Memory B cell (primary cell): ENCODE measurements at regions not wholly inside any gene's neighbourhood (a gene's known extent, or its start where the extent isn't known, plus 50 kb on each side); places are given as distances from the start of the nearest gene placed in this dataset.
A peak's percentile ranks its signal among the peaks of the same experiment; 100 is the strongest.

Experiments used
- ATAC-seq: fragments of 150-1000 bp; cut with Tn5 transposase; 2 replicates; pipeline ENCODE4 v1.10.0; 2021; ENCODE audit warnings: low read depth, mild to moderate bottlenecking, moderate library complexity
- DNase-seq, 2 donors: peaks; one replicate each; pipeline ENCODE4 v3.0.0; 2022; ENCODE audit warnings: low spot score in 2 of 2
- H3K27ac Mint-ChIP-seq: one replicate; pipeline ENCODE4 v1.8.0; 2022; ENCODE audit warnings: mild to moderate bottlenecking, moderate library complexity, mixed read lengths
- H3K27me3 Mint-ChIP-seq: one replicate; pipeline ENCODE4 v1.8.0; 2022; ENCODE audit warnings: mixed read lengths
- H3K36me3 Mint-ChIP-seq: one replicate; pipeline ENCODE4 v1.8.0; 2022; ENCODE audit warnings: mild to moderate bottlenecking, mixed read lengths
- H3K4me1 Mint-ChIP-seq: one replicate; pipeline ENCODE4 v1.8.0; 2022; ENCODE audit warnings: mixed read lengths
- H3K4me3 Mint-ChIP-seq: one replicate; pipeline ENCODE4 v1.8.0; 2022; ENCODE audit warnings: mild to moderate bottlenecking, moderate library complexity, mixed read lengths
- H3K9me3 Mint-ChIP-seq: one replicate; pipeline ENCODE4 v1.8.0; 2022; ENCODE audit warnings: mixed read lengths

GRCh38 chr3:104816716-104817115 lies 550.0 kb upstream of the ALCAM start:
- DNase-seq (no peak), ATAC-seq (no peak)
- H3K4me1 Mint-ChIP-seq: peaks cover 3% of the 10 kb centered on the region
- peaks cover 9% of the 10 kb centered on the region for H3K36me3 Mint-ChIP-seq
- no peak overlapping the region for H3K4me3 Mint-ChIP-seq
- H3K9me3 Mint-ChIP-seq: peaks cover 9% of the 10 kb centered on the region
- H3K27me3 Mint-ChIP-seq: peaks cover 1% of the 10 kb centered on the region
- H3K27ac Mint-ChIP-seq: no peak overlapping the region

GRCh38 chr3:104819333-104819732 lies 547.4 kb upstream of the ALCAM start:
- no peak overlapping the region for H3K4me3 Mint-ChIP-seq
- DNase-seq: no peak
- peaks cover 3% of the 10 kb centered on the region for H3K4me1 Mint-ChIP-seq
- ATAC-seq: no peak
- no peaks in the 10 kb centered on the region for H3K27me3 Mint-ChIP-seq
- no peak overlapping the region for H3K27ac Mint-ChIP-seq
- peaks cover 9% of the 10 kb centered on the region for H3K36me3 Mint-ChIP-seq
- H3K9me3 Mint-ChIP-seq: peaks cover 12% of the 10 kb centered on the region

- Mint-ChIP-seq H3K4me3 (no peak overlapping the region), H3K27ac (no peak overlapping the region), H3K36me3 (peaks cover 9% of the 10 kb centered on the region), H3K4me1 (peaks cover 3% of the 10 kb centered on the region), H3K9me3 (peaks cover 12% of the 10 kb centered on the region), H3K27me3 (no peaks in the 10 kb centered on the region)
- DNase-seq (no peak), ATAC-seq (no peak)
Measured at GRCh38 chr3:104820959-104821358, 545.8 kb upstream of the ALCAM start.

- H3K27me3 Mint-ChIP-seq: no peaks in the 10 kb centered on the region
- DNase-seq (no peak), ATAC-seq (no peak)
- no peak overlapping the region for H3K27ac Mint-ChIP-seq
- H3K36me3 Mint-ChIP-seq: peaks cover 9% of the 10 kb centered on the region
- H3K4me3 Mint-ChIP-seq: no peak overlapping the region
- peaks cover 12% of the 10 kb centered on the region for H3K9me3 Mint-ChIP-seq
- no peaks in the 10 kb centered on the region for H3K4me1 Mint-ChIP-seq
Measured at GRCh38 chr3:104825116-104825515, 541.6 kb upstream of the ALCAM start.

GRCh38 chr3:104831071-104831470 lies 535.6 kb upstream of the ALCAM start:
- H3K4me3 Mint-ChIP-seq: no peak overlapping the region
- ATAC-seq (no peak), DNase-seq (no peak)
- H3K9me3 Mint-ChIP-seq: no peaks in the 10 kb centered on the region
- no peaks in the 10 kb centered on the region for H3K36me3 Mint-ChIP-seq
- H3K27ac Mint-ChIP-seq: no peak overlapping the region
- peaks cover 5% of the 10 kb centered on the region for H3K4me1 Mint-ChIP-seq
- no peaks in the 10 kb centered on the region for H3K27me3 Mint-ChIP-seq

- no peaks in the 10 kb centered on the region for H3K9me3 Mint-ChIP-seq
Measured at GRCh38 chr3:104832530-104832929, 534.2 kb upstream of the ALCAM start.

GRCh38 chr3:104835376-104835775 lies 531.3 kb upstream of the ALCAM start:
- DNase-seq (no peak), ATAC-seq (no peak)
- H3K4me1 Mint-ChIP-seq: peaks cover 5% of the 10 kb centered on the region
- no peaks in the 10 kb centered on the region for H3K36me3 Mint-ChIP-seq
- no peaks in the 10 kb centered on the region for H3K27me3 Mint-ChIP-seq
- H3K4me3 Mint-ChIP-seq: no peak overlapping the region
- no peaks in the 10 kb centered on the region for H3K9me3 Mint-ChIP-seq
- no peak overlapping the region for H3K27ac Mint-ChIP-seq

More at GRCh38 chr3:104832530-104832929, 534.2 kb upstream of the ALCAM start:
- DNase-seq (no peak), ATAC-seq (no peak)
- Mint-ChIP-seq H3K4me1 (peaks cover 5% of the 10 kb centered on the region), H3K4me3 (no peak overlapping the region), H3K27me3 (no peaks in the 10 kb centered on the region), H3K27ac (peak overlapping the region; percentile 2), H3K36me3 (no peaks in the 10 kb centered on the region)

GRCh38 chr3:104846270-104846669 lies 520.4 kb upstream of the ALCAM start:
- no peak for DNase-seq
- H3K9me3 Mint-ChIP-seq: peaks cover 4% of the 10 kb centered on the region
- H3K4me1 Mint-ChIP-seq: no peaks in the 10 kb centered on the region

GRCh38 chr3:104849070-104849469 lies 517.6 kb upstream of the ALCAM start:
- Mint-ChIP-seq H3K4me1 (no peaks in the 10 kb centered on the region), H3K36me3 (peaks cover 6% of the 10 kb centered on the region), H3K27ac (no peak overlapping the region), H3K27me3 (peaks cover 2% of the 10 kb centered on the region), H3K4me3 (no peak overlapping the region), H3K9me3 (peaks cover 4% of the 10 kb centered on the region)
- ATAC-seq: no peak
- no peak for DNase-seq

More at GRCh38 chr3:104846270-104846669, 520.4 kb upstream of the ALCAM start:
- H3K36me3 Mint-ChIP-seq: peaks cover 6% of the 10 kb centered on the region
- H3K27ac Mint-ChIP-seq: no peak overlapping the region
- H3K27me3 Mint-ChIP-seq: no peaks in the 10 kb centered on the region
- ATAC-seq: no peak
- H3K4me3 Mint-ChIP-seq: no peak overlapping the region

- Mint-ChIP-seq H3K9me3 (peaks cover 2% of the 10 kb centered on the region), H3K36me3 (peaks cover 2% of the 10 kb centered on the region), H3K27ac (no peak overlapping the region), H3K4me1 (no peaks in the 10 kb centered on the region), H3K27me3 (peaks cover 2% of the 10 kb centered on the region), H3K4me3 (no peak overlapping the region)
- ATAC-seq (no peak), DNase-seq (no peak)
Measured at GRCh38 chr3:104854468-104854867, 512.2 kb upstream of the ALCAM start.

GRCh38 chr3:104855702-104856101 lies 511.0 kb upstream of the ALCAM start:
- peaks cover 2% of the 10 kb centered on the region for H3K27me3 Mint-ChIP-seq
- H3K4me1 Mint-ChIP-seq: no peaks in the 10 kb centered on the region
- no peak overlapping the region for H3K27ac Mint-ChIP-seq
- H3K36me3 Mint-ChIP-seq: peaks cover 2% of the 10 kb centered on the region
- H3K4me3 Mint-ChIP-seq: no peak overlapping the region
- ATAC-seq (no peak), DNase-seq (no peak)
- peaks cover 2% of the 10 kb centered on the region for H3K9me3 Mint-ChIP-seq

- Mint-ChIP-seq H3K27me3 (peaks cover 2% of the 10 kb centered on the region), H3K4me3 (no peak overlapping the region), H3K27ac (no peak overlapping the region), H3K9me3 (no peaks in the 10 kb centered on the region), H3K36me3 (no peaks in the 10 kb centered on the region), H3K4me1 (no peaks in the 10 kb centered on the region)
- DNase-seq: no peak
- ATAC-seq: no peak
Measured at GRCh38 chr3:104856741-104857140, 510.0 kb upstream of the ALCAM start.

- Mint-ChIP-seq H3K27ac (no peak overlapping the region), H3K27me3 (no peaks in the 10 kb centered on the region), H3K36me3 (no peaks in the 10 kb centered on the region), H3K9me3 (no peaks in the 10 kb centered on the region), H3K4me3 (no peak overlapping the region), H3K4me1 (peaks cover 2% of the 10 kb centered on the region)
- DNase-seq (no peak), ATAC-seq (no peak)
Measured at GRCh38 chr3:104868291-104868690, 498.4 kb upstream of the ALCAM start.

- Mint-ChIP-seq H3K4me3 (no peak overlapping the region), H3K9me3 (no peaks in the 10 kb centered on the region), H3K27me3 (no peaks in the 10 kb centered on the region), H3K27ac (no peak overlapping the region), H3K36me3 (no peaks in the 10 kb centered on the region), H3K4me1 (peaks cover 2% of the 10 kb centered on the region)
- no peak for ATAC-seq
- DNase-seq: no peak
Measured at GRCh38 chr3:104870276-104870675, 496.4 kb upstream of the ALCAM start.

- no peak for DNase-seq
- Mint-ChIP-seq H3K27me3 (no peaks in the 10 kb centered on the region), H3K9me3 (no peaks in the 10 kb centered on the region), H3K27ac (no peak overlapping the region), H3K36me3 (no peaks in the 10 kb centered on the region), H3K4me3 (no peak overlapping the region), H3K4me1 (peaks cover under 1% of the 10 kb centered on the region)
- ATAC-seq: no peak
Measured at GRCh38 chr3:104873331-104873730, 493.4 kb upstream of the ALCAM start.
